GM21390 (cell line): ENCODE measurements at regions not wholly inside any gene's neighbourhood (a gene's known extent, or its start where the extent isn't known, plus 50 kb on each side); places are given as distances from the start of the nearest gene placed in this dataset.
"Not testable (repeated sequence)": the region's sequence is repeated elsewhere in the genome, so short reads cannot be mapped to it uniquely, and the experiment has no call there.

Experiments
- ATAC-seq: cut with Tn5 transposase; IDR thresholded peaks from one replicate; pipeline ENCODE4 v1.9.1; 2021; ENCODE audit not compliant: unreplicated experiment

DNA sequence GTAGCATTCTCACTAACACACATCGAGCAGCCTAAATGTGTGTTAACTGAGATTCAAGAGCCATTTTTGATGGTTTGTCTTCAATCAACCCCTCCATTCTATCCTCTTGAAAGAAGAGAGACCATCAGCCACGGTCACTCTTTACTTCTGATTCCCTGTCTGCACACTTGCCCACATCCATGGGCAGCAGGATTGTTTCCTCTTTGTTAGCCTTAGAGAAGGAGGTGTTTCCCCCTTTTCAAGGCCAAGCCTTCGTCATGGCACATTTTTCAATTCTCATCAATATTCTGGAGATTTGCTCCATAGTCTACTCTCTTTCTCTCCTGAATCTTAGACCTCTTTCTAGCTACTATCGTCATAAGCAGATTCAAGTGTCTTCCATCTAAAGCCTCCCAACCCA is 522.4 kb upstream of the NAALADL2 start:
- no peak for ATAC-seq

- no peak for ATAC-seq
These were observed 521.9 kb upstream of the NAALADL2 start for GRCh38 chr3:174337227-174337626.

DNA sequence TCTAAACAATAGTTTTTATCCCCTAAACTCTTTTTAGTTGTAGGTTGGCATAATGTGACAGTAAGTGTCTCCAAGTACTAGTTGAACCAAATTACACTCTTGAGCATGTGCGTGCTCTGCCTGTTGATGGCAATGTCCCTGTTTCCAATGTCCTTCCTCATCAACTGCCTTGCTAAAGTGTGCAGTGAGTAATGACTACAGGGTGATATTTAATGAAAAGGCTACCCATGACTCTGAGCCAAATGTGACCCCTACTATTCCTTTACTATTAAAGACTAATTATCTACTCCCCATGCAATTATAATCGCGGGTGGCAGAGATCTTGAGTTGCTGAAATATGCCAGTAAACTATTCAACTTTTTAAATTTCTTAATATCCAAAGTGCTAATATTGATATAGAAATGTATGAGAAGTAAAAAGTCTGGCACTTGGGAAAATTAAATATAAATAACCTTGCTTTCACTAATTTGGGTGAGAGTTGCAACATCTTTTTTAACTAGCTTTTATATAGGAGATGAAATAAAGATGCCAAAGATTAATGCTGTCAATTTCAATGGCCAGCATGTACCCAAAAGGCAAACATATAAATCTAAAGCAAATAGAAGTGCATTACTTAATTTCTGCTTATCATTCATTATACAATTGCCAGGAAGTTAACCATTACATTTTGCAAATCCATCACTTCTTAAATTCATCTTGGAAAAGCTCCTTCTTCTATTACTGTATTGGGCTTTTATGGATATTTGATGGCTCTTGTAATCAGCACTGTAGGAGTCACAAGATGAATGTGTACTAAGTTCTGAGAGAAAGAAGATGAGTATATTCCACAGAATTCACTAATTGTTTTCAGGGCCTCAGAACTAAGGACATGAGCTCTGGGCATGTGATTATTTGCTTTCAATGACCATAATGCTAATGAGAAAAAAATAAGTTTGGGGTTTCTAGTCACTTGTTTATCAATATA is 518.2 kb upstream of the NAALADL2 start:
- ATAC-seq, result no peak

- no peak for ATAC-seq
These were observed 517.0 kb upstream of the NAALADL2 start for GRCh38 chr3:174342171-174342570.

- ATAC-seq, result no peak
These were observed 516.1 kb upstream of the NAALADL2 start for GRCh38 chr3:174342941-174343501.

DNA sequence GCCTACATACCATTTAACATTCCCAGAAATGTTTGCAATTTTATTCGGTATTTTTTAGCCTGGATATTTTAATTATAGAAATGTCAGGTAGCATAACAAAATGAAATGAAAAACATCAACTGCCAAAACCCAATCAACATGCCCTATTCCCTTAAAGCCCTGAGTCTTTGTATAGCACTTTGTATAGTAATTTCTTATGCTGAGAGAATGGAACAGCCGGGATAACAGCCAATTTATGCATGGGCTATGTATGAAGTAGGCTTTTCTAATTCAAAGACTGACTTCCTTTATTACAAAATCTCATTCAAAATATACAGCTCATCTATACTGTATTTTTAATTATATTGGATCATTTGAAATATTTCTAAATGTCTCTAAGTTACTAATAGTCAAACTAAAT is 513.0 kb upstream of the NAALADL2 start:
- ATAC-seq, result no peak

DNA sequence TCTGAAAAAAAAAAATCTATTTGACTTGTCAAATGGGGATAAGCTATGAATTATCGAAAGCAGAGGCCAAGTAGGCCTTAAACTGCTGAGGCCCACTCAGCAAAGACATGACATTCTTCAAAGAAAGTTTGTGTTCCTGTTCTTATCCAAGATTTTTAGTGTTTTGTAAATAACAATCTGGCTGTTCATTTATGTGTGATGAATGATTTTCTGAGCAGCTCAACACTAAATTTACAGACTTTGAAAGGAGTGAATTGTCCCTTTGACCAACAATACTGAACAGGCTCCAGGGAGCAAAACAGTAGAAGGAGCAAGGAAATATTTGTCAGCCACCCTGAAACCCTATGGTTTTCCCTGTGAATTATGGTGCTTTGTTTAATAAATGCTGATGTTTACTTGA is 512.6 kb upstream of the NAALADL2 start:
- no peak for ATAC-seq

DNA sequence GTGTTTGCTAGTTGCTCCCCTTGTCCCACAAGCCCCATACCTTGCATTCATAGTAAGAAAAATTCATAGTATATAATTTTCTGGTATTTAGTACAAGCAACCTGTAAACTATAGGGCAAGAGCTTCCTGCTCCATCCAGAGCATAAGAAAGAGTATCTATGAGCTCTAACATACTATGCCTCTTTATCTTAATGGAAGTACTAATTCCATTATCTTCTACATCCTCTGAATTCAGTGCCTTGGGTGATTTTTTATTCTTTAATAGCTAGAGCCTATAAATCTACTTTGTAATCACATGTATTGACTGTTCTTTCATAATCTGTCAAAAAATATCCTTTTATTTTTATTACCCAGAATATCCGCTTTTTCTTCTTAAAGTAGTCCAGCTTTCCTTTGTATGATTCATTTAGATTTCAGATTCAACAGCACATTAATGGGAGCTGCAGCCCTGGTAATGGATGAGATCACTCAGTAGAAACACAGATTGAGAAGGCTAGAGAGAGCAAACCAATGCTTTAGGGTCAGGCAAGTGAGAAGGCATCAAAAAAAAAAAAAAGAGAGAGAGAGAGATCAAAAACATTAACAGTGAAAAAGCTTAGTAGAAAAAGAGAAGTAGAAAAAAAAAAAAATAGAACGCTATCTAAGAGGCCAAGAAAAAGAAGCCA is 511.5 kb upstream of the NAALADL2 start:
- ATAC-seq, result no peak

DNA sequence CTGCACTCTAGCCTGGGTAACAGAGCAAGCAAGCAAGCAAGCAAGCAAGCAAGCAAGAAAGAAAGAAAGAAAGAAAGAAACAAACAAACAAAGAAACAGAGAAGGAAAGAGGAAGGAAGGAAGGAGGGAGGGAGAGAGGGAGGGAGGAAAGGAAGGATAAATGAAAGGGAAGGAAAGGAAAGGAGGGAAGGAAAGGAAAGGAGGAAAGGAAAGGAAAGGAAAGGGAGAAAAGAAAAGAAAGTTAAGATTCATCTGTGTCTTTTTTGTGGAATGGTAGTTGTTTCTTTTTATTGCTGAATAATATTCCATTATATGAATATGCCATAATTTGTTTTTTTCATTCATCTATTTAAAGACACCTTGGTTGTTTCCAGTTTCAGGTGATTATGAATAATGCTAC is 506.9 kb upstream of the NAALADL2 start:
- ATAC-seq, result no peak

GRCh38 chr3:174355505-174355904 is 503.6 kb upstream of the NAALADL2 start:
- no peak for ATAC-seq

DNA sequence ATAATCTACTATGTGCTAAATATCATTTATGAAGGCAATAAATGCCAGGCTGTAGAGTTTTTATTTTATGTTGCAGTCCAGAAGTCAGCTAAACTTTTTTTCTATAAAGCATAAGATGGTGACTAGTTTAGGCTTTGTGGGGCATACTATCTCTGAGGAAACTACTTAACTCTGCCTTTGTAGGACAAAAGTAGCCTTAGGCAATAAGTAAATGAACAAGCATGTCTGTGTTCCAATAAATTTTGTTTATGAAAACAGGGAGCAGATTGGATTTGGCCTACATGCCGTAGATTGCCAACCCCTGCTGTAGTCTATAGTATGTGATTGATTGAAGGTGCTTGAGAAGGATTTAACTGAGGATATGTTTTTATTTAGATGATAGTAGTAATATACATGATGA is 502.5 kb upstream of the NAALADL2 start:
- no peak for ATAC-seq

- ATAC-seq, result no peak
These were observed 500.9 kb upstream of the NAALADL2 start for GRCh38 chr3:174358252-174358651.

GRCh38 chr3:174362556-174362955 is 496.6 kb upstream of the NAALADL2 start:
- no peak for ATAC-seq

- no peak for ATAC-seq
These were observed 495.9 kb upstream of the NAALADL2 start for GRCh38 chr3:174363256-174363655.

DNA sequence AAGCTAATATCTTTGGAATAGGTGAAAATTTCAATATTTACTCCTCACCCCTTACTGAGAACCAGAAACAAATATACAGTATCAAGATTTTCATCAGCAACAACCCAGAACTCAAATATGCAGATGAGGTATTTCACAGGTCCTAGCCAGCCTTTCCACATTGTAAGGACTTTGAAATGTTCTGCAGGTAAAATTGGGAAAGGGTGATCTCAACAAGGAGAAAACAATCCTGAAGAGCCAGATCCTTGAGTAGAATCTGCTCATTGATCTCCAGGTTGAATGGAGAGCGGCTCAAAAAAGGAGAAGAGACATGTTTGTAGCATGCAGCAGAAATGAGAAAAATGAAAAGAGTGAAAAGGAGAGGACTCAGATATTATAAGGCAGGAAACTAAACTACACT is 493.3 kb upstream of the NAALADL2 start:
- ATAC-seq, result no peak

DNA sequence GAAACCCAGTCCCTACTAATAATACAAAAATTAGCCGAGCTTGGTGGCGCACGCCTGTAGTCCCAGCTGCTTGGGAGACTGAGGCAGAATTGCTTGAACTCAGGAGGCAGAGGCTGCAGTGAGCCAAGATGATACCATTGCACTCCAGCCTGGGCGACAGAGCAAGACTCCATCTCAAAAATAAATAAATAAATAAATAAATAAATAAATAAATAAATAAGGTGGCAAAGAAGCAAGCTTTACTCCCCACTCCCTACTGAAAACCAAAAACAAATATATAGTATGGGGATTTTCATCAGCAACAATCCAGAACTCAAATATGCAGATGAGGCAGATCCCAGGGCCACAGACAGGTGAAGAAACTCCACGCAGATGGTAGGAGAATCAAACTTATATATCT is 492.2 kb upstream of the NAALADL2 start:
- ATAC-seq, result not testable (repeated sequence)

- no peak for ATAC-seq
These were observed 482.8 kb upstream of the NAALADL2 start for GRCh38 chr3:174376346-174376745.

DNA sequence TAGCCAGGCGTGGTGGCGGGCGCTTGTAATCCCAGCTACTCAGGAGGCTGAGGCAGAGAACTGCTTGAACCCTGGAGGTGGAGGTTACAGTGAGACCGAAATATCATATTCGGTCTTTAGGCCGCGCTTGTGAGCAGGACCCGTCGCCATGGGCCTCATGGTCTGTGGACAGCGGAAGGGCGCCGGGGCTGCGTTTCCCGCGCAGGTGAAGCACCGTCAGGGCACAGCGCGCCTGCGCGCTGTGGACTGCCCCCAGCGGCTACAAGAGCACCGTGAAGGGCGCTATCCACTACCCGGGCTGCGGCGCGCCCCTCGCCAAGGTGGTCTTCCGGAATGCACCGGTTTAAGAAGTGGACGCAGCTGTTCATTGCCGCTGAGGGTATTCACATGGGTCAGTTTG is 482.0 kb upstream of the NAALADL2 start:
- ATAC-seq, result no peak

GRCh38 chr3:174377684-174378083 is 481.4 kb upstream of the NAALADL2 start:
- no peak for ATAC-seq

GRCh38 chr3:174382878-174383277 is 476.3 kb upstream of the NAALADL2 start:
- no peak for ATAC-seq

GRCh38 chr3:174387736-174388135 is 471.4 kb upstream of the NAALADL2 start:
- ATAC-seq, result no peak

- no peak for ATAC-seq
These were observed 461.3 kb upstream of the NAALADL2 start for GRCh38 chr3:174397848-174398247.
